HG03342 (cell line): ENCODE measurements at regions not wholly inside any gene's neighbourhood (a gene's known extent, or its start where the extent isn't known, plus 50 kb on each side); places are given as distances from the start of the nearest gene placed in this dataset.

ENCODE experiments used
- ATAC-seq: cut with Tn5 transposase; IDR thresholded peaks from one replicate; pipeline ENCODE4 v1.9.1; 2021; ENCODE audit warnings: mild to moderate bottlenecking, moderate library complexity; ENCODE audit not compliant: unreplicated experiment

DNA sequence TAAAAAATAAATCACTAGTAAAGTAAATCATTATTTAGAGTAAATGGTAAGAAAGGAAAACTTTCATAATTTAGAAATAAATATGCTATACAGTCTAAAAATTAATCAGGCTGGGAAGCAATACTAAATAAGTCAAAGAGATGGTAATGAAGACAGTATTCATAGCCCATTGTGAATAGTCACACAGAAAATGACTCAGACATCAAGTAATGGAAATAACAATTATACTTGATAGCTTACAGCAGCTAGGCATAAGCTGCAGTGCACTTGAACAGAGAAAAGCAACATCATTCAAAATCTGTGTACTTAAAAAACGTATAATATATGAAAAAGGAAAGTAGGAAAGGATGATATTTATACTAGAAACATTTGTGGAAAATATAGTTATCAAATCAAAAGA is 642.5 kb upstream of the GNPDA2 start:
- no peak for ATAC-seq

DNA sequence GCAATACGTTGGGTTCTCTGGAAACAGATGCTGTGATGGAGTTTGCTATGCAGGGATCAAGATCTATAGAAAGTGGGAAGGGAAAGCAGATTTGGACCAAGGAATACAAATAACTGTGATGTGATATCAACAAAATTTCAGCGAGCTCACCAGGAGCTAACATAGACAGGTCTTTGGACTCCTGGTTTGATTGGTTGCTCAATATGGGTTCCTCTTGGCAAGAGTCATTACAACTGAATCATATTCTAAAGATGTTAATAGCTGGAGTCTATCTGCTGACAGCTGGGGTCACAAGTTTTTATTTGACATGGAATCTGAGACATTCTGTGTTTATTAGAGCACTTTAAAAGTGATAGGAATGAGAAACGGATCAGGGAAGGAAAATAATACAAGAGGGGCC is 637.6 kb upstream of the GNPDA2 start:
- ATAC-seq: no peak

DNA sequence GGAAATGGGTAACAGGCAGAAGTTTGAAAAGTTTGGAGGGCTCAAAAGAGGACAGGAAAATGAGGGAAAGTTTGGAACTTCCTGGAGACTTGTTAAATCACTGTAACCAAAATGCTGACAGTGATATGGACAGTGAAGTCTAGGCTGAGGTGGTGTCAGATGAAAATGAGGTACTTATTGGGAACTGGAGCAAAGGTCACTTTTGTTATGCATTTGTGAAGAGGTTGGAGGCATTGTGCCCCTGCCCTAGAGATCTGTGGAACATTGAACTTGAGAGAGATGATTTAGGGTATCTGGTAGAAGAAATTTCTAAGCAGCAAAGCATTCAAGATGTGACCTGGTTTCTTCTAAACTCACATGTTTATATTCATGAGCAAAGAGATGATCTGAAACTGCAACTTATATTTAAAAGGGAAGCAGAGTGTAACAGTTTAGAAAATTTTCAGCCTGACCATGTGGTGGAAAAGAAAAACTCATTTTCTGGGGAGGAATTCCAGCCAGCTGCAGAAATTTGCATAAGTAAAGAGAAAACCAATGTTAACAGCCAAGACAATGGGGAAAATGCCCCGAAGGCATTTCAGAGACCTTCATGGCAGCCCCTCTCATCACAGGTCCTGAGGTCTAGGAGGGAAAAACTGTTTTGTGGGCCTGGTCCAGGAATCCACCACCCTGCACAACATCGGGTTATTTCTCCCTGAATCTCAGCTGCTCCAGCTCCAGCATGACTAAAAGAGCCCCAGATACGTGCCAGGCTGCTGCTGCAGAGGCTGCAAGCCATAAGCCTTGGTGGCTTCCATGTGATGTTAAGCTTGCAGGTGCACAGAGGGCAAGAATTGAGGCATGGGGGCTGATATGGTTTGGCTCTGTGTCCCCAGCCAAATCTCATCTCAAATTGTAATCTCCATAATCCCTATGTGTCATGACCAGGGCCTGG is 632.5 kb upstream of the GNPDA2 start:
- ATAC-seq: no peak

DNA sequence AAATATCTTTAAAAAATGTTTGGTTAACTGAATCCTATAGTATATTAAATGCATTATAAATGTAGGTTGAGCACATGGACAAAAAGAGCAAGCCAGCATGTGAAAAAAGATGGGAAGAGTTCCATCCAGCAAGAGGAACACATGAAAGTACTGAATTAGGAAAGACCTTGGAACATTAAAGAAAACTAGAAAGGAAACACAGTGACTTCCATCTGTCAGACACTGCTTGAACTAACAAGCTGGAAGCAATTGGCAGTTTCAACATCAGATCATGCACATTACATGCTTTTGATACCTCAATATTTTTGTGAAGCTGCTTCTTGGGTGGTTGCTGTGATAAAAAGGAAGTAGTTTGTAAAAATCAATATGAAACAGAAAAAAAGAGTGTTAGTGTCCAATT is 626.8 kb upstream of the GNPDA2 start:
- ATAC-seq: no peak

DNA sequence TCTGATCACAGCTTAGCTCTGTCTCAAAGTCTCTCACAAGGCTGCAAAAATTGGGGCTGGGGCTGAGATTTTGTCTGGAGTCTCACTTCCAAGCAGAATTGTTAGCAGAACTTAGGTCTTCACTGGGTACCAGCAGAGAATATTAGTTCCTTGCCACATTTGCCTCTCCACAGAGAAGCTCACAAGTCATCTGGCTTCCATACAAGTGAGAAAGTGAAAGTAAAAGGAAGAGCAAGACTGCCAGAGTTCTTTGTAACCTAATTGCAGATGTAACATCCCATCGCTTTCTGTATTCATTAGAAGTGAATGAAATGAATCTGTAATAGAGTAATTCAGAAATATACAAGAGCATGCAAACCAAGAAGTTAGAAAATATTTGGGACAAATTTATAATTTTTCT is 624.1 kb upstream of the GNPDA2 start:
- peak; percentile 86 for ATAC-seq

DNA sequence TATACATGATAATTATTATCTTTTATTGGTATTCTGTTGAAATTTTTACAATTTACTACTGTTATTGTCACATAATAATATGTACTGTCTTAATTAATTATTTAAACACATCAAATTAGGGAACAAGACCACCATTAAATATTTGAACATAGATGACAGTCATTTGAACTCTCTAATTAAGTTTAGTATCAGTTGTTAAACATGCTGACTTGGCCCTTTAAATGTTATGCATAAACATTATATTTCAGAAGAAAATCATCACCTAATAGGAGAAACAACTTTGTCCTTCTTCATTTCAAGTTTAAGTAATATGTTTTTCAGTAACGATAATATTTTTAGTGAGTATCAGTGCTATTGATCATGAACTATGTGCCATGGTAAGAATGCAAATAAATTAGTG is 623.5 kb upstream of the GNPDA2 start:
- ATAC-seq: no peak

DNA sequence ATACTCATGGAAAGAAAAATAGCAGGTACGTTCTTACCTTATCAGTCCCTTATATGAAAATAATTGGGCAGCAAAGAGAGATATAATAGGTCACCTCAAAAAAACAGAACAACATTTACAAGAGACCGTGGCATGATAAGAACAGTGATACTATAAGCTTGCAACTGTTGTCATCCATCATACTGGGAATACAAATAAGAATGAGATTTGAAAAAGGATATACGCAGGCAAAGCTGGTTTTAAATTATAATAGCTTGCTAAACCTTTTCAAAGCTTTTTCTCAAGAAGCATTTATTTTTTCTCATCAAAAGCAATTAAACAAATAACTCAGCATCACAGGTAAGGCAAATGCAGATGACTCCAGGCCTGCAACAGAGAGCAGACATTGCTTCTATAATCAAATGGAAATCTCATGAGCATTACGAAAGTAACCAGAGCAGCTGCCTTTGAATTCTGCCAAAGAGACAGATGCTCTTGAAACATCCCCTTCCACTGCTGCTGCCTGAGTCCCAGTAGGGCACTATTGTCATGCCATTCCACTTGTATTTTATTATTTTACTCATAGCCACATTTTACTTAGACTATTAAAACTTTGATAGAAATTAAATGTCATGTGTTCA is 620.6 kb upstream of the GNPDA2 start:
- no peak for ATAC-seq

DNA sequence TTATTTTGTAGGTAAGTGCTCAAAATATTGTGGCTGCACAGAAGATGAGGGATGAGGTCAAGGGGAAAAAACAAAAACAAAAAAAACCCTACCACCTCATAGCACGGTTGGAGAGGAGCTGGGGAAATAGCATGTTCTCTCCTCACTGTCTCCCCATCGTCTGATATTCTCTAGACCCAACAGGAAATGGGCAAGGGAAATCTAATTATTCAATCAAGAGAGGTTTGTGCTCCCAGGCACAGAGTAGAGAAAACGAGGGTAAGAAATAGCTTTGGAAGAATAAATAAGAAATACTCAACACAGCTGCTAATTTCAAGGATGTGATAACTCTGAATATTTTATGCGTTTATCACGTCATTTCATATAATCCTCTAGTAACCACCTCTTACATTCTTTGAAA is 619.2 kb upstream of the GNPDA2 start:
- ATAC-seq: no peak

DNA sequence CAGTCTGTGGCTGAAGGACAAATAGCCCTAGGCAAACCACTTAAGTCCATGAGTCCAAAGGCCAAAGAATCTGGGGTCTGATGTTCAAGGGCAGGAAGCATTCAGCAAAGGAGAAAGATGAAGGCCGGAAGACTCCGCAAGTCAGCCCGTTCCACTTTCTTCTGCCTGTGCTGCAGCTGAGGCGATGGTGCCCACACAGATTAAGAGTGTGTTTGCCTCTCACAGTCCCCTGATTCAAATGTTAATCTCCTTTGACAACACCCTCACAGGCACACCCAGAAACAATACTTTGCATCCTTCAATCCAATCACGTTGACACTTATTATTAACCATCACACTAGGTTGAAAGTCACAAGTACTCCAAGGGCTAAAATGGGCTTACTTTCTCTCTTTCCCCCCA is 605.4 kb upstream of the GNPDA2 start:
- no peak for ATAC-seq

DNA sequence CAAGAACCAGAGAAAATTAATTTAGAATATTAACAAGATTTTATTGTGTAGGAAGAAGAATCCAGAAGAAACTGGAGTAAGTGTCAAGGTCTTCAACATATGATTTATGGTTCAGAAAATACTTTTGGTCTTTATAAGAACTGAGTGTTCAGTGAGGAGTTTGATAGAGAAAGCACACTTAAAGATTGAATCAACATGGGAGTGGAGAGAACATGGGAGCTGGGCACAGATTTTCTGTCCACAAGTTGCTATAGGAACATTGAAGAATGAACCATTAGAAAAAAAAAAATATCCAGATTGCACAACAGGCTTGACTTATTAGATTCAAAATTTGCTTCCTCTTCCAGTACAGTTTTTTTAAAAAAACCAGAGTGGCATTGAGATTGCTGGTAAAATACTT is 601.2 kb upstream of the GNPDA2 start:
- ATAC-seq: no peak

DNA sequence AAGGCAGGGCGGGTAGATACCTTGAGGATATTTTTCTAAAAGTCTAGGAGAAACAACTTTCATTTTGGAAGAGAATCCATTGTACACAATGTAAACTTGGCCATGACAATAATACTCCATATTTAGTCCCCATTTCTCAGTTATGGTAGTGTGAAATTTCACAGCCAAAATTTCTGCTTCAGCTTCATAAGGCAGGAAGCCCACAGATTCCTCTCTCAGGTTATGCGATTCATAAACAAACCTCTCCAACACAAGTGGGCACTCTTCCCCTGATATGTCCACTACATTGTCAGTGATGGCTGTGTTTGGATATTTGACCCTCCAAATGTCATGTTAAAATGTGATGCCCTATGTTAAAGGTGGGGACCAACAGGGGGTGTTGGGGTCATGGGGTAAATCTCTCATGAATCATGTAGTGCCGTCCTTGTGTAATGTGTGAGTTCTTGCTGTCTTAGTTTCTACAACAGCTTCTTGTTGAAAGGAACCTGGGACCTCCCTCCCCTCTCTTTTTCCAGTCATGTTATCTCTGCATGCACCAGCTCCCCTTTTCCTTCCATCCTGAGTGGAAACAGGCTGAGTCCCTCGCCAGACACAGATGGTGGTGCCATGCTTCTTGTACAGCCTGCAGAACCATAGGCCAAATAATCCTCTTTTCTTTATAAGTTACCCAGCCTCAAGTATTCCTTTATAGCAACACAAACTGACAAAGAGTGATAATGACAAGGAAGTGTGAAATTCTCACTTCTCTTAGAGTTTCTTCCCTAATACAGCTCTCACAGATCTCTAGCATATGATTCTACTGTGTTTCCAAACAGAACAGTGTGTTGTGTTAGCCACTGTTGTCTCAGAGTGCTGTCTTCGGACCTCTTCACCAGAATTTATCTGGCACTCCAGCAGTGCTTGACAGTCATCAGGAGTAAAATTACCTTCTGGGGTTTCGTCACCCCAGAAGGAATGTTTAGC is 598.4 kb upstream of the GNPDA2 start:
- ATAC-seq: no peak

DNA sequence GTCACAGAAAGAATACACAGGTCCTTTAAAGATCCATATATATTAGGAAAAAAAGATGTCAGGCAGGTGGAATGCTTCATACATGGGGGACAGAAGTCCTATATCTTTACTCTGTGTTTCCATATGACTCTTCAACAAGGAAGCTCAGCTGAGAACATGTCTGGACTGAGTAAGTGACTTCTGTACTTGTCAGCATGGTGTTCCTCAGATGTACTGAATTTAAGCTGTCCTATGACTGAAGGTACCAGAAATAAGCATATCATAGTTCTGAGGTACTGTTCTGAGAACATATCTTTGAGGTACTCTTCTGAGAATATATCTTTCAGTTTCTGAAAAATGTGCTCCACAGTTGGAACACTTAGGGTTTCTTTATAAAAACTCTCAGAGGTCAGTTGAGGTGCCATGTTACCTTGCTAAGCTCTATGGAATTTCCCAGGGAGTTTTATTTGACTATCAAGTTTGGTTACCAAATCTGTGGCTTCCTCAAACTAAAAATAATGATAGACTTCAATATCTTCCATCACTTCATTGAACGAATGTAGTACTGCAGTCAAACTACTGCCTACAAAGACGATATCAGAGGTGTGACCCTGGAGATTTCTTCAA is 597.2 kb upstream of the GNPDA2 start:
- no peak for ATAC-seq

DNA sequence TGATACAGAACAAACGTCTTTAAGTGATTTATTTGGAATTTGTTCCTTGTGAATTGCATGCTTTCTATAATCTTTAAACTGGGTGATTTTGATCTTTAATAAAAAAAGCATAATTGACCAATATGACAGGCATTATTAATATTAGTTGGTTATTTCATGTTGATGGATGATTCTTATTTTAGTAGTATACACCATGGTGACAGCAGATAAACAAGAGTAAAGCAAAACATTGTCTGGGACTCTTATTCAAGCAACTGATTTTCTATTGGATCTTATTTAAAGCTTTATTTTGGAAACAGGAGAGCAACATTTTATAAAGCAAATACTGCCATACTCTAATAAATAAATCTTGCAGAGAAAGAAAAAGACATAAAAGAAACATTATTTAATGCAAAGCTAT is 591.4 kb upstream of the GNPDA2 start:
- ATAC-seq: no peak

DNA sequence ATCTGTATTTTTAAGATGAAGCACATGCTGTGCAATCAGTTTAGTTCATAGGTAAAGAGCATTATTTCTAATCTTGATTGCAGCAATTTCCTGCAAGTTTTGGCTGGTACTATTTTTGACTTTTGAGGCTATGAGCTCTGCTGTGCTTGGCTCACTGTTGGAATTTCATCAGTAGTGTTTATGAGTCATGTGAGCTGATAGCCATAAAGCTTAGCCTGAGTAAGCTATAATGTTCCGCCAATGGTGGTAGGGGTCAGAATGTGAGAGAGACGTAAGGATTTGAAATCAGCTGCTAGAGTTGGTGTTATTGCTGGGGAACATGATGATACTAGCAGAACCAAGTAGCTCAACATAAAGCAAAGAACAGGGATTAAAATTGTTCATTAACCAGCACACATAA is 590.9 kb upstream of the GNPDA2 start:
- ATAC-seq: no peak

DNA sequence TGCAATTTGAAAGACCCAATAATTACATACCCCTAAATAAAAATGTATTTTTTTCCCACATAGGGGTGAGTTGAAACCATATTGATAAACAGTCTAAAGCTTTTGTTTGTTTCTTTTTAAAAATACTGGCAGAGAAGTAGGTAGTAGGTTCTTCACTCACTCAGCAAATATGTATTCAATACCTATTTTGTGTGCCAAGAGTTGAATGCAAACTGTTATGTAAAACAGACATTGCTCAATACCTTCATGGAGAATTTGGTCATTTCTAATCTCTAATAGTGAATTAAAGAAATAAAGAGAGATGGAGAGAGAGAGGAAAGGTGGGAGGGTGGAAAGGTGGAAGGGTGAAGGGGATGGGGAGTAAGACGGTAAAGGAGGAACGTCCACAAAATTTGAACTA is 589.9 kb upstream of the GNPDA2 start:
- no peak for ATAC-seq

DNA sequence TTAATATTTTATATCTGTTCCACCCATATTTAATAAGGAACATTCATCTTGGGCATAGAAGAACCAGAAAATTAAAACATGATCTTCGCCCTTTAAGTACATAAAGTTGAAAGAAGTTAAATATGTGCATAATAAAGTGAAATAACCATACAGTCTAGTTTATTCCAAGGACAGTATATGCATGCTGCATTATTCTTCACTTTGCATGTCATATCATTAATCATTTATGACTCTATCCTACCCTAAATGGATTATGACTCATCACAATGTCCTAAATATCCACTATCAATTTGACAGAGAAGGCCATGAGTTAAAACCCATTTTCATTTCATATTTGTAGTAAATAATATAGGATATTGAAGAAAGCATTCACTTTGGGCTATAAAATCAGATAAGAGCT is 576.5 kb upstream of the GNPDA2 start:
- no peak for ATAC-seq

DNA sequence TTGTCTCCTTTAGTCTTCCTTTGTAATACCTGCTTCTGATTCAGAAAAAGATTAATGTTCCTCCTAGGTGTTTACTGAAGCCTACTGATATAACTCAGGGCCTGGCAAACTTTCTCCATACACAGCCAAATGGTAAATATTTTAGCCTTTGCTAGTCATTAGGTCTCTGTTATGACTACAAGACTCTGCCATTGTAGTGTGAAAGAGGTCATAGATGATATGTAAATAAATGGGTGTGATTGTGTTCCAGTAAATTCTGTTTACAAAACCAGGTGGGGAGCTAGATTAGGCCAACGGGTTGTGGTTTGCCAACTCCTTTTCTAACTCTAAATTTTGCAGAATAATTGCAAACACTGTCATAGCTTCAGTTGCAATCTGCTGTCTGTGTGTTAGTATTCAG is 568.1 kb upstream of the GNPDA2 start:
- ATAC-seq: no peak

DNA sequence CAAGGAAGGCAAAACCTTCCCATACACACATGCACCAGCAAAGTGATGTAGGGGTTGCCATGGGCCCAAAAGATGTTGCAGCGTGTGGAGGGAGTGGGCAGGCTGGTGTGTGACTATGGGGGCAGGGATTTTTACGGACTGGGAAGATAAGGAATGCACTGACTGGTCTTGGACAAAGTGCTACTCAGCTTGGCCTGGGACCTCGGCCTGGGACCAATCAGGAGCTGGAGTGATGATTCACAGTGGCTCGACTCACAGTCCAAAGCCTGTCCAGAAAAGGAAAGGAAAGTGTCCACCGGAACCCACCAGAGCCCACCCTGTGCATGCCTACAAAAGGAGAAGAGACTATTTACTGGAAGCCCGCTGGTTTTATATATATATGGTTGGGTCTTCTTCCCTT is 567.0 kb upstream of the GNPDA2 start:
- ATAC-seq: no peak

DNA sequence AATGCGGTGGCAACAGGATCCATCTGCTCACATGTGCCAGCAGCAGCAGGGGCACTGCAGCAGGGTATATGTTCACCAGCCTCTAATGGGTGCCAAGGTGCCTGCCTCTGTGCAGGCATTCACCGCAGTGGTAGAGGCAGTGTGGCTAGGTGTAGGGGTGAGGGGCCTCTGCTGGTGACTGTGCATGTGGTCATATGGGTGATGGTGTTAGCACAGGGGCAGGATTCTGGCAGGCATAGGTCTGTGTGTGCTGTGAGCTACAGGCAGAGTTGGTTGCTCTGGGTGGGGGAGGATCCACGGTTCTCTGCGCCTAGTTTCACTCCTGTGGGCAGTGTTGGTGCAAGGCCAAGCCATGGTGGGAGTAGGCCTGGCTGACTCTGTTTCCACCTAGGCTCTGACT is 566.5 kb upstream of the GNPDA2 start:
- ATAC-seq: no peak

DNA sequence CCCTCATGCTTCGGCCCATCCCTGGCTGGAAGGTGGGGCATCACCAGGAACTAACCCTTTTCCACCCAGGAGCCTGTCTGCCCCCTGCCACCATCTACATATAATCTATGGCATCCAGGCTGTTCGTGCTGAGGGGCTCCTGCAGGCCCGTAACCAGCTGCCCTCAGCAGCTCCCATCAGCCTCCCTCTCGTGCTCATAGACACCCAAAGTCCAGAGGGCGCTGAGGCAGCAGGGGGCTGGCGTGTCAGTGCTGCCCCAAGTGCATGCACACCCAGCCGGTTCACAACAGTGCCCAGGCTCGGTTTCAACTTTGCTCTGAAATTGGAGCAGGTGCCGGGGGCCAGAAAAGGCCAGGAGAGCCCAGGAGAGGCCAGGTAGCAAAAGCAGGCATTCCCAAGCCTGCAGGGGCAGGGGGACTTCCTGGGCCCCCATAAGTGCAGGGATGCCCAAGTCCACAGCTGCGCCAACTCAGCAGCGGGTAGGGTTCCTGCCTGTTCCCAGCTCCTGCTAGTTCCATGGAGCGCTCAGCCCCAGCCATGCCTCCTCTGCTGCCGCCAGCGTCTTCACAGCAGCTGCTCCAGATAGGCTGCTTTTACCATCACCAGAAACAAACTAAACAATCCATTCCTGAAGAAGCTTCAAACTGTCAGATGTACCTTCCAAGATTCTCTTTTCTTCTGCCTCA is 558.2 kb upstream of the GNPDA2 start:
- no peak for ATAC-seq
